ENCODE measurements at regions not wholly inside any gene's neighbourhood (a gene's known extent, or its start where the extent isn't known, plus 50 kb on each side); places are given as distances from the start of the nearest gene placed in this dataset.

DNA sequence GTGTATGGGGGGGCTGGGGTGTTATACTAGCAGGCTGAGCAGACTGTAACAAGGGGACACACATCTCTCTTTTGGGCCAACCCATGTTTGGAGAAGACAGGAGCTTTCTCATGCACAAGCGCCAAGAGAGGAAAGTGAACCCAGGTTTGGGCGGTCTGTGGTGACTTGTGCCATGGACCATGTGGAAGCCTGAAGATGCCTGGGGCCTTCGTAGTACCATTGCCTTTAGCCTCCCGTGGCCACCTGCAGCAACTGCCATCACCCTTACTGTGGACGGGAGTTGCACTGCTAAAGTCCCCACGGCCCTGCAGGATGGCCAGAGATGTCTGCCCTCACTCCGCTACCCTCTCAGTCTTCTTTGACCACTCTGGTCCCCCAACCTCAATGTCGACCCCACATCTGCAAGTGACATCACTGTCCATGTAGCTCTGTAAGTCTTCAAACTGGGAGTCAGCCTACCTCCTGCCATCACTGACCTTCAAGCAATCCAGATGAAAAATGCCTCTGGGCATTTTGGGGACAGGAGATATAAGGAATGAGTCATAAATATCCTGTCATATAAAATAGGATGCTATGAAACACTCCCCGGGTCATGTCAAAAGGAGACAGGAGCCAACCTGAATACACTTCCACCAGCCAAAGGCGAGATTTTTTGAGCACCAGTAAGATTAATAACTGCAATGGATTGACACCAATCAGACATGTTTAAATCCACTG lies 74.7 kb upstream of the C15orf39 start:
- Histone ChIP-seq H3K4me2 (ENCODE audit: low read depth, low read length, poor library complexity, severe bottlenecking) (no peak overlapping the region), H3F3A (ENCODE audit: insufficient read depth) (no peaks in the 10 kb centered on the region), H3K9ac (ENCODE audit: low read length) (no peak overlapping the region), H3K36me3 (ENCODE audit: low read length) (no peaks in the 10 kb centered on the region), H3K9me3 (ENCODE audit: insufficient read depth, low read length) (no peaks in the 10 kb centered on the region), H3K79me2 (ENCODE audit: insufficient read depth, low read length) (no peaks in the 10 kb centered on the region), H3K27ac (ENCODE audit: low read depth, low read length) (no peak overlapping the region), H4K20me1 (ENCODE audit: low read depth, low read length) (no peaks in the 10 kb centered on the region), H3K27me3 (ENCODE audit: low read length) (no peaks in the 10 kb centered on the region), H3K4me3 (ENCODE audit: insufficient read depth, low read length, poor library complexity, severe bottlenecking) (no peak overlapping the region), H2AFZ (ENCODE audit: low read depth, low read length, severe bottlenecking) (no peak overlapping the region), H3K9me2 (replicated peaks; ENCODE audit: insufficient read depth, low read length) (no peaks in the 10 kb centered on the region)
- no peak for TF ChIP-seq EZH2phosphoT487 (conservative IDR thresholded peaks at IDR 0.05; ENCODE audit: low read length)
- TF ChIP-seq, protein P1, sequence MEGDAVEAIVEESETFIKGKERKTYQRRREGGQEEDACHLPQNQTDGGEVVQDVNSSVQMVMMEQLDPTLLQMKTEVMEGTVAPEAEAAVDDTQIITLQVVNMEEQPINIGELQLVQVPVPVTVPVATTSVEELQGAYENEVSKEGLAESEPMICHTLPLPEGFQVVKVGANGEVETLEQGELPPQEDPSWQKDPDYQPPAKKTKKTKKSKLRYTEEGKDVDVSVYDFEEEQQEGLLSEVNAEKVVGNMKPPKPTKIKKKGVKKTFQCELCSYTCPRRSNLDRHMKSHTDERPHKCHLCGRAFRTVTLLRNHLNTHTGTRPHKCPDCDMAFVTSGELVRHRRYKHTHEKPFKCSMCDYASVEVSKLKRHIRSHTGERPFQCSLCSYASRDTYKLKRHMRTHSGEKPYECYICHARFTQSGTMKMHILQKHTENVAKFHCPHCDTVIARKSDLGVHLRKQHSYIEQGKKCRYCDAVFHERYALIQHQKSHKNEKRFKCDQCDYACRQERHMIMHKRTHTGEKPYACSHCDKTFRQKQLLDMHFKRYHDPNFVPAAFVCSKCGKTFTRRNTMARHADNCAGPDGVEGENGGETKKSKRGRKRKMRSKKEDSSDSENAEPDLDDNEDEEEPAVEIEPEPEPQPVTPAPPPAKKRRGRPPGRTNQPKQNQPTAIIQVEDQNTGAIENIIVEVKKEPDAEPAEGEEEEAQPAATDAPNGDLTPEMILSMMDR (IDR thresholded peaks at IDR 0.05; ENCODE audit: insufficient read depth, low read length, poor library complexity, severe bottlenecking) = no peak

DNA sequence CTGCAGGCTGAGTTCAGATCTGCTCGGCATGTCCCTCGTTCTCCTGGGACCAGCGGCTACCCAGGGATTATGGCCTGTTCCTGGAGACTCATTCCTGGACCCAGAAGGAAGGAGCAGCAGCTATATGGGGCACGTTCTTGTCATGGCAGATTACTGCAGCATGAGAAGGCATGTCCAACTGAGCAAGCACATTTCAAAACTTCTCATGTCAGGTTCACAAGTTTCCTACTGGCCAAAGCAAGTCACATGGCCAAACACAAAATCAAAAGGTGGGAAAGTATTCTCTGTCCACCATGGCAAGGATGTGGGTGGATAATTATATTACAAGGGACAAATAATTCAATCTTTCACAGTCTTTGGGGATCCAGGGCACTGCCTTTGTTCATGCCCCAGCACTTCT lies 71.9 kb upstream of the C15orf39 start:
- H3K9me3 ChIP-seq (ENCODE audit: insufficient read depth, low read length) = no peaks in the 10 kb centered on the region
- no peak overlapping the region for H3K4me3 ChIP-seq (ENCODE audit: insufficient read depth, low read length, poor library complexity, severe bottlenecking)
- no peaks in the 10 kb centered on the region for H4K20me1 ChIP-seq (ENCODE audit: low read depth, low read length)
- no peaks in the 10 kb centered on the region for H3K9me2 ChIP-seq (replicated peaks; ENCODE audit: insufficient read depth, low read length)
- H3K27ac ChIP-seq (ENCODE audit: low read depth, low read length) = no peak overlapping the region
- H3K9ac ChIP-seq (ENCODE audit: low read length) = no peak overlapping the region
- no peaks in the 10 kb centered on the region for H3K27me3 ChIP-seq (ENCODE audit: low read length)
- H3K4me2 ChIP-seq (ENCODE audit: low read depth, low read length, poor library complexity, severe bottlenecking) = no peak overlapping the region
- TF ChIP-seq EZH2phosphoT487 (conservative IDR thresholded peaks at IDR 0.05; ENCODE audit: low read length) = no peak
- TF ChIP-seq, protein P1 (IDR thresholded peaks at IDR 0.05; ENCODE audit: insufficient read depth, low read length, poor library complexity, severe bottlenecking) = no peak
- no peaks in the 10 kb centered on the region for H3K79me2 ChIP-seq (ENCODE audit: insufficient read depth, low read length)
- H3F3A ChIP-seq (ENCODE audit: insufficient read depth) = no peaks in the 10 kb centered on the region
- H2AFZ ChIP-seq (ENCODE audit: low read depth, low read length, severe bottlenecking) = no peak overlapping the region
- no peaks in the 10 kb centered on the region for H3K36me3 ChIP-seq (ENCODE audit: low read length)

DNA sequence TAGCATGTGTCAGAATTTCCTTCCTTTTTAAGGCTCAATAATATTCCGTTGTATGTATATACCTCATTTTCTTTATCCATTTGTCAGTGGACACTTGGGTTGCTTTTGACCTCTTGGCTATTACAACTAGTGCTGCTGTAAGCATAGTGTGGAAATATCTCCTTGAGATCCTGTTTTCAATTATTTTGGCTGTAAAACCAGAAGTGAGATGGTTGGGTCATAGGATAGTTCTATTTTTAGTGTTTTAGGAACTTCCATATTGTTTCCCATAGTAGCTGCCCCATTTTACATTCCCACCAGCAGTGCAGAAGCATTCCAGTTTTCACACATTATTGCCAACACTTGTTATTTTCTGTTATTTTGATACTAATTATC lies 70.4 kb upstream of the C15orf39 start:
- Histone ChIP-seq H3K27me3 (ENCODE audit: low read length) (no peaks in the 10 kb centered on the region), H3K9me2 (replicated peaks; ENCODE audit: insufficient read depth, low read length) (no peaks in the 10 kb centered on the region), H3K4me3 (ENCODE audit: insufficient read depth, low read length, poor library complexity, severe bottlenecking) (no peak overlapping the region), H2AFZ (ENCODE audit: low read depth, low read length, severe bottlenecking) (no peak overlapping the region), H4K20me1 (ENCODE audit: low read depth, low read length) (no peaks in the 10 kb centered on the region), H3K79me2 (ENCODE audit: insufficient read depth, low read length) (no peaks in the 10 kb centered on the region), H3F3A (ENCODE audit: insufficient read depth) (no peaks in the 10 kb centered on the region), H3K36me3 (ENCODE audit: low read length) (no peaks in the 10 kb centered on the region), H3K9ac (ENCODE audit: low read length) (no peak overlapping the region), H3K4me2 (ENCODE audit: low read depth, low read length, poor library complexity, severe bottlenecking) (peak overlapping the region; percentile 18), H3K27ac (ENCODE audit: low read depth, low read length) (no peak overlapping the region), H3K9me3 (ENCODE audit: insufficient read depth, low read length) (no peaks in the 10 kb centered on the region)
- no peak for TF ChIP-seq EZH2phosphoT487 (conservative IDR thresholded peaks at IDR 0.05; ENCODE audit: low read length)
- TF ChIP-seq, protein P1 (IDR thresholded peaks at IDR 0.05; ENCODE audit: insufficient read depth, low read length, poor library complexity, severe bottlenecking) = no peak

All from SU-DHL-6 (cell line).